Calu3 (cell line): ENCODE measurements at regions not wholly inside any gene's neighbourhood (a gene's known extent, or its start where the extent isn't known, plus 50 kb on each side); places are given as distances from the start of the nearest gene placed in this dataset.

Source experiments
- BruUV-seq: library from RNA; stranded (reverse); fragments of 400-500 nt; replicated peaks from 2 replicates; lab custom pipeline; 2021; lab: Mats Ljungman, UMichigan
- CTCF ChIA-PET: fragments of 300-600 bp; sonication (Branson Sonifier 250); formaldehyde crosslinking; loops from one replicate; lab custom pipeline; 2022; ENCODE audit warnings: antibody characterized with exemption; lab: Charles Lee
- DNase-seq: peaks from one replicate; pipeline ENCODE4 v3.0.0; 2022
- H3K27ac Mint-ChIP-seq: one replicate; pipeline ENCODE4 v1.8.0; 2022; ENCODE audit warnings: mixed read lengths; ENCODE audit not compliant: unreplicated experiment
- H3K27me3 Mint-ChIP-seq: one replicate; pipeline ENCODE4 v1.8.0; 2022; ENCODE audit warnings: mixed read lengths; ENCODE audit not compliant: unreplicated experiment
- H3K36me3 Mint-ChIP-seq: one replicate; pipeline ENCODE4 v1.8.0; 2022; ENCODE audit warnings: mild to moderate bottlenecking, moderate library complexity, mixed read lengths; ENCODE audit not compliant: insufficient read depth, unreplicated experiment
- H3K4me1 Mint-ChIP-seq: one replicate; pipeline ENCODE4 v1.8.0; 2022; ENCODE audit warnings: mild to moderate bottlenecking, low read depth, mixed read lengths; ENCODE audit not compliant: unreplicated experiment
- H3K4me3 Mint-ChIP-seq: one replicate; pipeline ENCODE4 v1.8.0; 2022; ENCODE audit warnings: mild to moderate bottlenecking, low read depth, moderate library complexity, mixed read lengths; ENCODE audit not compliant: unreplicated experiment
- H3K9me3 Mint-ChIP-seq: one replicate; pipeline ENCODE4 v1.8.0; 2022; ENCODE audit warnings: low read depth, mixed read lengths; ENCODE audit not compliant: unreplicated experiment
- CTCF ChIP-seq: fragments of 200-600 bp; IDR thresholded peaks from one replicate; pipeline ENCODE4 v1.8.0; 2022; ENCODE audit warnings: antibody characterized with exemption; ENCODE audit not compliant: unreplicated experiment
- intact Hi-C: fragments of 100-400 bp; cut with micrococcal nuclease; formaldehyde crosslinking; loops from one replicate; pipeline ENCODE4 v1.10.0; 2022; ENCODE audit not compliant: unreplicated experiment

- intact Hi-C loops = no loop called here
- peaks cover 76% of the 10 kb centered on the region for H3K27me3 Mint-ChIP-seq
- TF ChIP-seq CTCF = no peak
- H3K9me3 Mint-ChIP-seq = peaks cover 6% of the 10 kb centered on the region
- CTCF ChIA-PET = no interaction called here
- BruUV-seq = no TSS peak
- no peaks in the 10 kb centered on the region for H3K4me1 Mint-ChIP-seq
- no peaks in the 10 kb centered on the region for H3K36me3 Mint-ChIP-seq
- no peak overlapping the region for H3K4me3 Mint-ChIP-seq
- no peak for DNase-seq
- H3K27ac Mint-ChIP-seq = no peak overlapping the region
Observed at GRCh38 chr2:122101319-122101718, 345.9 kb downstream of the TSN start.

GRCh38 chr2:122105171-122105876 is 349.9 kb downstream of the TSN start:
- Mint-ChIP-seq H3K27me3 (peaks cover 77% of the 10 kb centered on the region), H3K27ac (no peak overlapping the region), H3K36me3 (no peaks in the 10 kb centered on the region), H3K4me3 (no peak overlapping the region), H3K4me1 (no peaks in the 10 kb centered on the region), H3K9me3 (peaks cover 6% of the 10 kb centered on the region)
- BruUV-seq = no TSS peak
- no peak for DNase-seq
- CTCF ChIA-PET = no interaction called here
- intact Hi-C loops = no loop called here
- TF ChIP-seq CTCF = no peak

GRCh38 chr2:122105877-122106206 is 350.4 kb downstream of the TSN start:
- Mint-ChIP-seq H3K9me3 (peaks cover 6% of the 10 kb centered on the region), H3K36me3 (no peaks in the 10 kb centered on the region), H3K4me3 (no peak overlapping the region), H3K27me3 (peaks cover 77% of the 10 kb centered on the region), H3K27ac (no peak overlapping the region), H3K4me1 (no peaks in the 10 kb centered on the region)
- CTCF ChIA-PET = no interaction called here
- no TSS peak for BruUV-seq
- DNase-seq = no peak
- TF ChIP-seq CTCF = no peak
- intact Hi-C loops = no loop called here

GRCh38 chr2:122108186-122108585 is 352.7 kb downstream of the TSN start:
- H3K27me3 Mint-ChIP-seq = peaks cover 86% of the 10 kb centered on the region
- no peaks in the 10 kb centered on the region for H3K4me1 Mint-ChIP-seq
- no peak overlapping the region for H3K4me3 Mint-ChIP-seq
- BruUV-seq = no TSS peak
- H3K27ac Mint-ChIP-seq = no peak overlapping the region
- no peak for TF ChIP-seq CTCF
- no peaks in the 10 kb centered on the region for H3K36me3 Mint-ChIP-seq
- peaks cover 6% of the 10 kb centered on the region for H3K9me3 Mint-ChIP-seq
- intact Hi-C loops = no loop called here
- DNase-seq = no peak
- CTCF ChIA-PET = no interaction called here
